ENCODE measurements at regions not wholly inside any gene's neighbourhood (a gene's known extent, or its start where the extent isn't known, plus 50 kb on each side); places are given as distances from the start of the nearest gene placed in this dataset.

DNA sequence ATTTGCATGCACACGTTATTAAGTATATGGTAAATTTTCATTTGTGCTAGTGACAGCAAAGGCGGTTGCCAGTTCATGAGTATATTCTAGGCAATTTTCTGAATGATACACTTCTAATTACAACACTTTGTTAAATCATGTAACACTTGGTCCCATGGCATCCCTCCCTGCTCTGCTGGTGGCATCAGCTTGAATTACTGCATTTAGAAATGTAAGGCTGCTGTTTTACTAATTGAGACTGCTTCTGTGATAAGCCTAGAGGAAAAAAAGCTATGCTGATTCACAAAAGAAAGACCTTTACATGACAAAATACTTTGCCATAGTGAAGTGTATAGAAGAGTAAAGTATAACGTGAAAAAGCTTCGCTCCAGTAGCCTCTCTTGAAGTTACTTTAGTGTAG lies 636.1 kb downstream of the KCNH5 start:
- Mint-ChIP-seq H3K4me1 (no peaks in the 10 kb centered on the region), H3K4me3 (no peak overlapping the region), H3K27me3 (no peaks in the 10 kb centered on the region), H3K9me3 (no peaks in the 10 kb centered on the region), H3K36me3 (no peaks in the 10 kb centered on the region), H3K27ac (no peak overlapping the region)
- DNase-seq (ENCODE audit: low spot score in 2 of 2) (no peak), ATAC-seq (ENCODE audit: low read depth) (no peak)

DNA sequence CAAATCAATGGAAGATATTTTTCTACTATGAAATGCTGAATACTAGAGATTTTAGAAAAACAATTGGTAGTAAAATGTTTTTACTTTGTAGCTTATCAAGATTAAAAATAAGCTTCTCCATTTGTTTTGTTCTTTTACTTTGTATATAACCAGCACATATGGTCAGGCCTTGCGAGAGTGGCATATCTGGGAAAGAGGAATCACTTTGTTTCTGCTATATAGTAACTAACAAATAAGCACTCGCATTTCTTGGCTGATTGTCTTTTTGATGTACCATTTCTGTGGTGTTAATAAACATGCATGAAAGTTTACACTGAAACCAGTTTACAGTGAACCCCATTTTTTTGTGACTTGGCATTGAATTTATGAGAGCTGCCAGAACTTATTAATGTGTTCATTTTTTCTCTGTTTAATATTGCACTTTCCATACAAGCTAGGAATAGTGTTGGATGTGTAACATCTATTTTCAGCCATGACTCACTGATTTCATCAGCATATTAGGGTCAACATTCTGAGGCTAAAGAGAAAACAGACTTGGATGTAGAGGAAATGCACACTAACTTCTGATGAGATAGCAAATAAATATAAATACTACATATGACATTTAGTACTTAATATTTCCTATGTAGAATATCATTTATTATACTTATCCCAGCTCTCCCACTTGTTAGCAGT lies 635.5 kb downstream of the KCNH5 start:
- no peaks in the 10 kb centered on the region for H3K9me3 Mint-ChIP-seq
- H3K4me1 Mint-ChIP-seq: no peaks in the 10 kb centered on the region
- H3K4me3 Mint-ChIP-seq: no peak overlapping the region
- ATAC-seq (ENCODE audit: low read depth) (no peak), DNase-seq (ENCODE audit: low spot score in 2 of 2) (no peak)
- H3K36me3 Mint-ChIP-seq: no peaks in the 10 kb centered on the region
- H3K27ac Mint-ChIP-seq: no peak overlapping the region
- H3K27me3 Mint-ChIP-seq: no peaks in the 10 kb centered on the region

DNA sequence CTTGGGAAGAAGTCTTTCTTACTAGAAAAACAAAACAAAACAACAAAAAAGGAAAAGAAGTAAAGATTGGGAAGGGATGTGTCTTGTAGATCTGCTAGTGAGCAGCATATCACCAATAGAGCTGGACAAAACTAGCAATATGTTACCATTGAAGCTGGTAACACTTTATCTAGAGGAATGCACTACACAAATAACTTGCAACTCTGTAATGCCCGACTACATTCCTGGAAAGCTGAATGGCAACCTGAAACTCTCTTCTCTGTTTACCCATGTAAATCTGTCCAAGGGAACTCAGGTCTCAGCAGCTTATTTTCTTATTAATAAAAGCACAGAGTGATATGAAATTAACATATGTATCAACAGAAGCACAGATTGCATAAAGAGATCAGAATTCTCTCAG lies 624.4 kb downstream of the KCNH5 start:
- DNase-seq (ENCODE audit: low spot score in 2 of 2): no peak
- Mint-ChIP-seq H3K36me3 (no peaks in the 10 kb centered on the region), H3K4me1 (no peaks in the 10 kb centered on the region), H3K4me3 (no peak overlapping the region), H3K27me3 (no peaks in the 10 kb centered on the region), H3K9me3 (peaks cover 2% of the 10 kb centered on the region), H3K27ac (no peak overlapping the region)
- ATAC-seq (ENCODE audit: low read depth): no peak

DNA sequence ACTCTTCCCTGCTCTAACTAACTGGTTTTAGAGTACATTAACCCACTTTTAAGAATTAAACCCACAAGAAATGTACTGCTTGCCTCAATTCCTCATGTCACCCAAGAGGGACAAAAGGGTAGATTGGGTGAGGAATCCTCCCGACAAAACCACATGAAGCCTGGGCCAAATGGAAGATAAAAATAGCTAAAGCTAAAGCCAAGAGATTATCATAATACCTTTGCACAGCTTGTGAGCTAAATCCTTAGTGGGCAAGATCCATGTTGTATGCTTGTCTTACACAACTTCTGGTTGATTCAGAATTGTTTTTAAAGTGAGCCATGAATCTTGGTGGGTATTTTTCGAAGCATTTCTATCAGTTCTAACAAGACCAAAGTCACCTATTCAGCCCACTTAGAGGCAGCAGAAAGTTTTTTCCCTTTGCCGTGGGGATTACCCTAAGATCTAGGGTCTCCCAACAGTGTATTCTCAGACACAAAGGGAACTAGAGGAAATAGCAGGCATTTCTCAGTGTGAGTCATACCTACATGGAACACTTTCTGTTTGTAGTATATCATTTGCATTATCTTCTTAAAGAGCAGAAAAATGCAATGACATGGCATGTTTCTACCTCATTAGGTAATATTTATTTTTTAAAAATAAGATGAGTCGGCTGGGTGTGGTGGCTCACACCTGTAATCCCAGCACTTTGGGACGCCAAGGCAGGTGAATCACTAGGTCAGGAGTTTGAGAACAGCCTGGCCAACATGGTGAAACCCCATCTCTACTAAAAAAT lies 616.6 kb downstream of the KCNH5 start:
- Mint-ChIP-seq H3K4me3 (no peak overlapping the region), H3K4me1 (no peaks in the 10 kb centered on the region), H3K9me3 (peaks cover 17% of the 10 kb centered on the region), H3K27me3 (no peaks in the 10 kb centered on the region), H3K27ac (no peak overlapping the region), H3K36me3 (peaks cover 2% of the 10 kb centered on the region)
- ATAC-seq (ENCODE audit: low read depth): no peak
- DNase-seq (ENCODE audit: low spot score in 2 of 2): no peak

DNA sequence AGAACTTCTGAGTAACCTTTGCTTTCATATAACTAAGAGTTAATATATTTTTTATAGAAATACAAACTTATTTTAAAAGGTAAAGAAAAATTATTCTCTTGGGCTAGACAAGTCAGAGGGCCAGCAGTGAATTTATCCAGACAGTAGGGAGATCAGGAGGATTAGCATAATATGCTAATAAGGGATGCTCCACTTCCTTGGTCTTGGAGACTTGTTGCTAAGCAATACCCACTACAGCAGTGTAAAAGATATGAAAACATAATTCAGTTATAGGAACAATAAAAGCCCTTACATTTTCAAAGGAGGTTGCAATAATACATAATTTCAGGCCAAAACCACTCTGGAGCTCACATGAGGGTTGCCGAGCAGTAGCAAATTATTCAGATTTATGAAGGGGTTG lies 615.6 kb downstream of the KCNH5 start:
- DNase-seq (ENCODE audit: low spot score in 2 of 2) (no peak), ATAC-seq (ENCODE audit: low read depth) (no peak)
- Mint-ChIP-seq H3K27ac (no peak overlapping the region), H3K36me3 (peaks cover 2% of the 10 kb centered on the region), H3K9me3 (peaks cover 19% of the 10 kb centered on the region), H3K4me3 (no peak overlapping the region), H3K4me1 (no peaks in the 10 kb centered on the region), H3K27me3 (no peaks in the 10 kb centered on the region)

DNA sequence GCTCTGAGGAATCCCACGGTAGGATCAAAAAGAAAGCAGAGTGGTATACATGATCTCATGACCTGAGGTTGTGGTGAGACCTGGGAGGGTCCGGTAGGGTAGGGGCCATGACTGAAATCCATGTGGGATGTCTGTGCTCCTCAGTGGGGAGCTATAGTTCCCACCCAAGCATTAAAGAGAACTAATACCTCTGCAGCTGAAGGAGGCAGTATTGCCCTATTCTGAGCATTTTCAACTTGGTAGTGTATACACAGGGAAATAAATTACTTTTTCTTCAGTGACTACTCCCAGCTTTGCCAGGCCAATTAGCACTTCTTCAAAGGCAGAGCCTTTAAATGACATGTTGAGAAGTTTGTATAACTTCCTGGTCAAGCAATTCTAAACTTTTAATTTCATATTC lies 613.8 kb downstream of the KCNH5 start:
- Mint-ChIP-seq H3K27me3 (no peaks in the 10 kb centered on the region), H3K9me3 (peaks cover 23% of the 10 kb centered on the region), H3K4me1 (no peaks in the 10 kb centered on the region), H3K27ac (no peak overlapping the region), H3K4me3 (no peak overlapping the region), H3K36me3 (peaks cover 2% of the 10 kb centered on the region)
- ATAC-seq (ENCODE audit: low read depth) (no peak), DNase-seq (ENCODE audit: low spot score in 2 of 2) (no peak)

DNA sequence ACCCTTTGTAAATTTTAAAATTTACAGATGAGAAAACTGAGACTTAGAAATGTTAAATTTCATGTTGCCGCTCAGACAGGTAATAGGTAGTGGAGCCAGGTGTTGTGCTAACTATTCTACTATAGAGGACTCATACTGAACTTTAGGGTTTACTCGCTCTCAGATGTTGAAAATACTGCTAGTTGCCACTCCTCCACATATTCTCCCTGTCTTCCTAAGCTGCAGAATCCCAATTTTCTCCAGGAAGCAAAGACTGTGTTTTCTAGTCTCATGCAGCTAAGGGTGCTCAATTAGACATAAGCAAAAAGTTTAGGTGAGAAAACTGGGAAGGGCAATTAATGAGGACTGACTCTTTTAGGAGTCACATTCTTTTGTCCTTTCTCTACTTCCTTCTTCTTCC lies 612.3 kb downstream of the KCNH5 start:
- DNase-seq (ENCODE audit: low spot score in 2 of 2) (no peak), ATAC-seq (ENCODE audit: low read depth) (no peak)
- H3K4me3 Mint-ChIP-seq: no peak overlapping the region
- H3K27me3 Mint-ChIP-seq: no peaks in the 10 kb centered on the region
- H3K4me1 Mint-ChIP-seq: no peaks in the 10 kb centered on the region
- H3K27ac Mint-ChIP-seq: no peak overlapping the region
- peaks cover 26% of the 10 kb centered on the region for H3K9me3 Mint-ChIP-seq
- H3K36me3 Mint-ChIP-seq: peaks cover 2% of the 10 kb centered on the region

DNA sequence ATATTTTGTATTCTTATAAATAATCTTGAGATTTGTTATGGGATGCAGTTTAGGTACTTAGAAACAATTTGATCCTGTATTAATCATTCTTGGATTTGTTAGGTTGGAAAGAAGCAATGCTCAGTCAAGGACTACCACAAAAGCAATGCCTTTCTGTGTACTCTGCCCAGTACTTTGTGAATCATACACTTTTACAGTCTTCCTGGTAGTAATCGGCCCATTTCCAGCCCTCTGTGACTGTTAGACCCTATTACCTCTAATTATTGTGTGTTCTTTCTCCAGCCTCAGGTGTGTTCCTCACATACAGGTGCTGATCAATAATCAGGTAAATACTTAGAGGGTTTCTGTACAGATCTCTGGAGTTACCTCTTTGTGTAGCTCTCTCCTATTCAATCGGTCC lies 609.0 kb downstream of the KCNH5 start:
- no peak for DNase-seq (ENCODE audit: low spot score in 2 of 2)
- Mint-ChIP-seq H3K9me3 (peaks cover 27% of the 10 kb centered on the region), H3K36me3 (peaks cover 5% of the 10 kb centered on the region), H3K4me1 (no peaks in the 10 kb centered on the region), H3K27ac (no peak overlapping the region), H3K27me3 (no peaks in the 10 kb centered on the region), H3K4me3 (no peak overlapping the region)
- no peak for ATAC-seq (ENCODE audit: low read depth)

DNA sequence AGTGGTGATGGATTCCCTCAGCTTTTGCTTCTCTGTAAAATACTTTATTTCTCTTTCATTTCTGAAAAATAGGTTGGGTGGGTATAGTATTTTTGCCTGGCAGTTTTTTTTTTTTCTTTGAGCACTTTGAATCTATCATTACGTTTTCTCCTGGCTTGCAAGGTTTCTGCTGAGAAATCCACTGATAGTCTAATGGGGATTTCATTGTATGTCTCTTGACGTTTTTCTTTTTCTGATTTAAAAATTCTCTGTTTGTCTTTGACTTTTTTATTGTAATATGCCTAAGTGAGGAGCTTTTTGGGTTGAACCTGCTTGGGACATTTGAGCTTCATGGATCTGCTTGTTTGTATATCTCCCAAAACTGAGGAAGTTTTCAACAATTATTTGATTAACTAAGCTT lies 606.0 kb downstream of the KCNH5 start:
- ATAC-seq (ENCODE audit: low read depth): no peak
- no peak overlapping the region for H3K4me3 Mint-ChIP-seq

DNA sequence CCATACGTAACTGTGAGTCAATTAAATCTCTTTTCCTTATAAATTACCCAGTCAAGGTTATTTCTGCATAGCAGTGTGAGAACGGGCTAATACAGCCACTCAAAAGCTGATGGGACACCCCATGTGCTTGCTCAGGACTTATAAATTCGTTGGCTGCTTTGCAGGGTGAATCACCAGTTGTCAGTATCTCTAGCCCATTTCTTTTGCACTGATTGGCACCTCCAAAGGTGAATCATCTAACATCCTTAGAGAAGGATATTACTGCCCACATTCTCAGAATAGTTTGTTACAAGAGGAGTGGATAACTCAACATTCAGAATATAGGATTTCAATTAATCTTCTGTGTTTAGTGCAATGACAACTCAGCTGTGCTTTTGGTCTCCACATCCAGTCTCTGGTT lies 601.5 kb downstream of the KCNH5 start:
- peaks cover 4% of the 10 kb centered on the region for H3K36me3 Mint-ChIP-seq
- H3K4me3 Mint-ChIP-seq: no peak overlapping the region
- no peak for ATAC-seq (ENCODE audit: low read depth)
- peaks cover 4% of the 10 kb centered on the region for H3K9me3 Mint-ChIP-seq
- DNase-seq (ENCODE audit: low spot score in 2 of 2): no peak
- no peaks in the 10 kb centered on the region for H3K4me1 Mint-ChIP-seq
- H3K27me3 Mint-ChIP-seq: no peaks in the 10 kb centered on the region
- no peak overlapping the region for H3K27ac Mint-ChIP-seq

More for the DNA sequence above, 606.0 kb downstream of the KCNH5 start:
- H3K27me3 Mint-ChIP-seq: no peaks in the 10 kb centered on the region
- peaks cover 3% of the 10 kb centered on the region for H3K36me3 Mint-ChIP-seq
- no peaks in the 10 kb centered on the region for H3K4me1 Mint-ChIP-seq
- H3K9me3 Mint-ChIP-seq: peaks cover 17% of the 10 kb centered on the region
- H3K27ac Mint-ChIP-seq: no peak overlapping the region
- DNase-seq (ENCODE audit: low spot score in 2 of 2): no peak

DNA sequence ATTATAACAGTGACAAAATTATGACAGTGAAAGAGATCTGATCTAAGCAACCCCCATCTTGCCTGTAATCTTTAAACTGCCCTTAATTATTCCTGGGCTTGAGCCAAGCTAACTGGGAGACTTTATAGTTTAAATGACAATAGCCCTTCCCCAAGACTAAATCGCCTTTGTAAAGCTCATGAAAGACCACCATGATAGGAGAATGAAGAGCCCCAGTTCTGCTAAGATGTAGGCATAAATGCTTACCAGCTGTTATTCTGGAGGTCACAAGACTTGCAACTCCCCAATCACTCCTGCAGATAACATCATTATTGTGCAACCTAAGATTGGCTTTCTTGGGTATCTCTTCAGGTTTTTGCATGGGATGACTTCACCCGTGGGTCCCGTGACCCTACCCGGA lies 599.7 kb downstream of the KCNH5 start:
- H3K4me1 Mint-ChIP-seq: no peaks in the 10 kb centered on the region
- H3K9me3 Mint-ChIP-seq: peaks cover 4% of the 10 kb centered on the region
- DNase-seq (ENCODE audit: low spot score in 2 of 2): no peak
- ATAC-seq (ENCODE audit: low read depth): no peak
- no peak overlapping the region for H3K27ac Mint-ChIP-seq
- no peak overlapping the region for H3K4me3 Mint-ChIP-seq
- H3K36me3 Mint-ChIP-seq: peaks cover 2% of the 10 kb centered on the region
- H3K27me3 Mint-ChIP-seq: no peaks in the 10 kb centered on the region

DNA sequence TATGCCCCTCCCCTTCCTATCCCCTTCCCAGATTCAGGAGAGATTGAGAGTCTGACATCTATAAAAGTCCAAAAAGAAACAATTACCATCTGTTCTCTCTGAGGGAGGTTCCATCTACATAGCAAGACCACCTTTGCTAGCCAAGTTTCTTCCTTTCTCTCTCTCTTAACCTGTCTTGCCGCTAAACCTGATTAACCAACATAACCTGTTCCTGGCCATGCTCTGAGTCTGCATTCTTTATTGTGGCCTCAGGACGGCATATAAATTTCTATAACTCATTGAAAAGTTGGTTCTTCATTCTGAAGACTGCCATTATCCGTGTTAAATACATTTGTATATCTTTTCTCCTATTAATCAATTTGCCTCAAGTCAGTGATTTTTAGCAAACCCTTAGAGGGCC lies 594.0 kb downstream of the KCNH5 start:
- Mint-ChIP-seq H3K36me3 (peaks cover 2% of the 10 kb centered on the region), H3K4me1 (no peaks in the 10 kb centered on the region), H3K27ac (no peak overlapping the region), H3K27me3 (no peaks in the 10 kb centered on the region), H3K4me3 (no peak overlapping the region), H3K9me3 (peaks cover 5% of the 10 kb centered on the region)
- no peak for DNase-seq (ENCODE audit: low spot score in 2 of 2)
- ATAC-seq (ENCODE audit: low read depth): no peak

DNA sequence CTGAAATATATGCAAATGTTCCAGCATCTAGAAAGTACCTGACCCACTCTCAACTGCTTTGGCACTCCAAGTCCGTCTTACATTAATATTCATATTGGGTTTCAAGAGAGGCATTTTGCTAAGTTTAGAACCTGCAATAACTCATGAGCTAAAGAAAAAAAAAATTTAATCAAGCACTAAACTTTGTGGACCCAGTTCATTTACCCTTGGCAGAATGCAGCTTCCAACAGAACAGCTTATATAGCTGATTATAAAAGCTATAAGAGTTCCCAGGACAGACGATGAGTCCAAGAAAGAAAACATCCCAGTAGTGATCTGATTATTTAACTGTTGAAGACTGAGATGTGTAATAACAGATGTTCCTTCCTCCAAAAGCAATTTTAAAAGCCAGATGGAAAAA lies 592.0 kb downstream of the KCNH5 start:
- H3K27ac Mint-ChIP-seq: no peak overlapping the region
- ATAC-seq (ENCODE audit: low read depth) (no peak), DNase-seq (ENCODE audit: low spot score in 2 of 2) (no peak)
- H3K9me3 Mint-ChIP-seq: peaks cover 6% of the 10 kb centered on the region
- H3K4me3 Mint-ChIP-seq: no peak overlapping the region
- no peaks in the 10 kb centered on the region for H3K36me3 Mint-ChIP-seq
- H3K27me3 Mint-ChIP-seq: no peaks in the 10 kb centered on the region
- H3K4me1 Mint-ChIP-seq: no peaks in the 10 kb centered on the region

DNA sequence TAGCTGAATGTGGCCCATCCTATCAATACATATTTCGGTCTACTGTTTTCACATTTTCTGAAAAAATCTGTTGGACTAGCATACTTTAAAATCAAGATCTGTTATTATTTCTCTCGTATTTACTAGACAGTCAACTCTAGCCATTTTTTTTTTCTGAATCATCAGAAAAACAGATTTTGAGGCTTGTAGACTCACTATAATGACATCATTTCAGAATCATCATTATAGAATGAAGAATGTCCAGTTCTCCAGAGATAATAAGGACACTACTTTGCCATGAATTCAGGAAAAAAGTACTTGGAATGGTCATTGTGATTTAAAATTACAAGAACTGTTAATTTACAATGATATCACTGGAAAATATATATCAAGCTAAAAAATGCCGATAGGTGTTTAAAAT lies 589.8 kb downstream of the KCNH5 start:
- no peak for ATAC-seq (ENCODE audit: low read depth)
- Mint-ChIP-seq H3K27ac (no peak overlapping the region), H3K27me3 (no peaks in the 10 kb centered on the region), H3K9me3 (peaks cover 8% of the 10 kb centered on the region), H3K4me1 (no peaks in the 10 kb centered on the region), H3K36me3 (no peaks in the 10 kb centered on the region), H3K4me3 (no peak overlapping the region)
- DNase-seq (ENCODE audit: low spot score in 2 of 2): no peak

DNA sequence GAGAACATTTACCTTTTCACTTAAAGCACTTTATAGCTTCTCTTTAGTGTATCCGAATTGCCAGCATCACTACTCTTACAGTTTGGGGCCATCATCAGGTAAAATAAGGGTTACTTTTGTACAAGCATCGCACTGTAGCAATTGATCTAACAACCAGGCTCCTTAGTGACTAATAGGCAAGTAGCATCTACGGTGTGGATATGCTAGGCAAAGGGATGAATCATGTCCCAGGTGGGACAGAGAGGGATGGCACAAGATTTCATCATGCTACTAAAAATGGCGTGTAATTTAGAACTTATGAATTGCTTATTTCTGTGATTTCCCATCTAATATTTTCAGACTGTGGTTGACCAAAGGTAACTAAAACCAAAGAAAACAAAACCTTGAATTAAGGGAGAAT lies 582.3 kb downstream of the KCNH5 start:
- DNase-seq (ENCODE audit: low spot score in 2 of 2) (no peak), ATAC-seq (ENCODE audit: low read depth) (no peak)
- Mint-ChIP-seq H3K4me1 (no peaks in the 10 kb centered on the region), H3K27ac (no peak overlapping the region), H3K9me3 (peaks cover 7% of the 10 kb centered on the region), H3K36me3 (no peaks in the 10 kb centered on the region), H3K27me3 (no peaks in the 10 kb centered on the region), H3K4me3 (no peak overlapping the region)

Measured in memory B cell (primary cell).